OCI-LY3 (cell line): ENCODE measurements at regions not wholly inside any gene's neighbourhood (a gene's known extent, or its start where the extent isn't known, plus 50 kb on each side); places are given as distances from the start of the nearest gene placed in this dataset.

Source experiments
- CTCF ChIP-seq: fragments of 200-600, 300-600 bp; sonication (generic); IDR thresholded peaks from 2 replicates; pipeline ENCODE4 v1.5.1; 2014; ENCODE audit warnings: antibody characterized with exemption, low read length, low read depth
- EZH2phosphoT487 ChIP-seq: fragments of 200-600 bp; shearing (Covaris generic); IDR thresholded peaks from 2 replicates; pipeline ENCODE4 v1.6.1; 2018; ENCODE audit warnings: antibody characterized with exemption, mixed run types, low read depth

- TF ChIP-seq CTCF (no peak), EZH2phosphoT487 (no peak)
Observed at GRCh38 chr4:96775501-96775900, 935.6 kb downstream of the PDHA2 start.
